Large intestine (tissue), 3 donors: ENCODE measurements at regions not wholly inside any gene's neighbourhood (a gene's known extent, or its start where the extent isn't known, plus 50 kb on each side); places are given as distances from the start of the nearest gene placed in this dataset.
A peak's percentile ranks its signal among the peaks of the same experiment; 100 is the strongest.

Experiments
- DNase-seq, 2 donors: peaks; one replicate each; pipeline versions ENCODE4 v3.0.0 to v3.0.0-alpha.2; 2013
- H3K27ac ChIP-seq: one replicate; pipeline ENCODE4 v1.5.1; 2013; ENCODE audit warnings: low read length
- H3K27me3 ChIP-seq: 2 replicates; pipeline ENCODE4 v1.6.1; 2013; ENCODE audit warnings: low read length; ENCODE audit not compliant: control insufficient read depth, insufficient read depth
- H3K36me3 ChIP-seq: 2 replicates; pipeline ENCODE4 v1.6.1; 2013; ENCODE audit warnings: low read length; ENCODE audit not compliant: control insufficient read depth, insufficient read depth
- H3K4me1 ChIP-seq: one replicate; pipeline ENCODE4 v1.6.1; 2013; ENCODE audit warnings: low read length; ENCODE audit not compliant: control insufficient read depth, insufficient read depth
- H3K4me3 ChIP-seq: one replicate; pipeline ENCODE4 v1.5.1; 2013; ENCODE audit warnings: low read length
- H3K9me3 ChIP-seq: one replicate; pipeline ENCODE4 v1.6.1; 2013; ENCODE audit warnings: mild to moderate bottlenecking, low read depth, low read length, moderate library complexity; ENCODE audit not compliant: control insufficient read depth
- WGBS: methylation state at CpG from one replicate; pipeline ENCODE4 v1.1.5; 2013; ENCODE audit warnings: low lambda C conversion rate; ENCODE audit not compliant: insufficient coverage; 5-methylcytosine and 5-hydroxymethylcytosine counted together

DNA sequence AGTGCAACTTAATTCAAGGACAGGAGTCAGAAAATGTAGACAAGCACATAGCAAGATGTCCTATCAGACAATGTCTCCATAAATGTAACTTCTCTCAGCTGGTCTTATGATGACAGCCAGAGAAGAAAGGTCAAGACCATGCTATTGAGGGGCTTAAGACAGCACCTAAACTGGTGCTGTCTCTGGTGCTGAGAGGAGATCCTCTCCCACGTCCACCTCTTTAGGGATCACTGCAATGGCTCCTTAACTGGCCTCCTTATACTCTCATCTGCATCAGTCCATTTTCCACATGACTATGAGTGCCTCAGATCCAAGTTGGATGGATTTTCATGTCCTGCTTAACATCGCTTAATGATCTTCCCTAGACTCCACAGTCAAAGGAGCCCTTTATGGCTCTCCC lies 210.6 kb downstream of the ARL4A start:
- Histone ChIP-seq H3K9me3 (no peaks in the 10 kb centered on the region), H3K4me3 (no peak overlapping the region), H3K27me3 (no peaks in the 10 kb centered on the region), H3K4me1 (no peaks in the 10 kb centered on the region), H3K36me3 (no peaks in the 10 kb centered on the region), H3K27ac (no peak overlapping the region)
- DNase-seq = no peak
- no CpG with 5 or more reads among the region's 2 CpGs for WGBS

DNA sequence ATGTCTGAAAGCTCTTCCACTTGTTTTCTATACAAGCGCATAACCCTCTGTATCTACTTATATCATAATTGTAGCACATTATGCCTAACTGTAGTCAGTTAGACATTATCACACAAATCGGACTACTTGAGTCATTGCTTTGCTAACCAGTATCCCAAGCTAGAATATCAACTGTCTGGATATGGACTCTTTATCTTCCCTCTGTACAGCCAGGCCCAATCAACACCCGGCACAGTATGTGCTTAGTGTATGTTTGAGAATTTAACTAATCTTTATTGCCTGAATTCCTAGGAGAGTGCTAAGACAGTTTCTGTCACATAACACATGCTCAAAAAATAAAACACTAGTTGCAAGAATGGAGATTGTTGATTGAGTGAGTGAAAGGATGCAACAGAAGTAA lies 211.2 kb downstream of the ARL4A start:
- WGBS = 83% methylated on average over 1 of the region's 3 CpGs
- DNase-seq = peak; percentile 50 to 61
- no peak overlapping the region for H3K4me3 ChIP-seq
- no peaks in the 10 kb centered on the region for H3K36me3 ChIP-seq
- H3K27ac ChIP-seq = no peak overlapping the region
- H3K27me3 ChIP-seq = no peaks in the 10 kb centered on the region
- H3K4me1 ChIP-seq = no peaks in the 10 kb centered on the region
- no peaks in the 10 kb centered on the region for H3K9me3 ChIP-seq

DNA sequence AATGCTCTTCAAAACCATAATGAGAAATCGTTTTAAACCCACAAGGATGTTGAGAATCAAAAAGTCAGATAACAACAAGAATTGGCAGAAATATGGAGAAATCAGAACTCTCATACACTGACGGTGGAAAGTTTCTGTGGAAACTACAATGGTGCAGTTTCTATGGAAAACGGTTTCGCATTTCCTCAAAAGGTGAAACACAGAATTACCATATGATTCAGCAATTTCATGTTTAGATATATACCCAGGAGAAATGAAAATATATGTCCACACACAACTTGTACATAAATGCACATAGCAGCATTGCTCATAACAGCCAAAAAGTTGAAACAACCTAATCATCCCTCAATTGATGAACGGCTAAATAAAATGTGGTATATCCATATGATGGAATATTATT lies 218.2 kb downstream of the ARL4A start:
- Histone ChIP-seq H3K4me3 (no peak overlapping the region), H3K27ac (no peak overlapping the region), H3K9me3 (no peaks in the 10 kb centered on the region), H3K27me3 (no peaks in the 10 kb centered on the region), H3K4me1 (no peaks in the 10 kb centered on the region), H3K36me3 (no peaks in the 10 kb centered on the region)
- 92% methylated on average over 2 of the region's 5 CpGs for WGBS
- DNase-seq = no peak

DNA sequence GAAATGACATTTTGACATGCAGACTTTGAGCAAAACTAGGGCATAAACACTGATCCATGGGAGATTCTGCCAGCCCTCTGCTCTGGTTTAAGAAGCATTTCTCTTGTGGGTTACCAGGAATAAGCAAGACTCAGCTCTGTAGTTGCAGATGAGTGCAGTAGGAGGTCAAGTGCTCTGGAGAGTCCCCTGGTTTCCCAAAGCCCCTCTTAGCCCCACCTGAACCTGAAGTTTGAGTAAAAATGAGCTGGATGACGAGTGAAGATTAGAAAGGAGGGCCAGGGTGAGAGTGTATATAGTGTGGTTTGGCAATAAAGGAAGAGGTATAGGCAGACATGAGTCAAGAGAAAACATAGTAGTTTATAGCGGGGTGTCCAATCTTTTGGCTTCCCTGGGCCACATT lies 220.3 kb downstream of the ARL4A start:
- DNase-seq = no peak
- Histone ChIP-seq H3K36me3 (no peaks in the 10 kb centered on the region), H3K9me3 (no peaks in the 10 kb centered on the region), H3K27me3 (no peaks in the 10 kb centered on the region), H3K4me1 (no peaks in the 10 kb centered on the region), H3K4me3 (no peak overlapping the region), H3K27ac (no peak overlapping the region)
- WGBS = no CpG with 5 or more reads among the region's 2 CpGs

DNA sequence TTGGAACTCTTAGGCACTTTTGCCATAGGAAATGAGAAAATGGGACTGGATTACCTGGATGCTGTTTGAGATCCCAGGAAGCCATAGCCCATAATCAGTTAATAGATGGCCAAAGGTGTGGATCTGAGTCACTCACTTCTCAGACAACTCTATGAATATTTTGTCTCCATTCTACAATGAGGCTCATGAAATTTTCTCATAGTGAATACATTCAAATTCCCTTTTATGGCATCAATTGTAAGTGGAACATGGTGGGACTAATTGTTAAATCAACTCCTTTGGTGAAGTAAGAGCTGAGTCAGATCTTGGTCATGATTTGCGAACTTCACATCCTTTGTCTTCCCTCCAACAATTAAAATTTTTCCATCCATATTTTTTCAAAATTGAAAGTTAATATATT lies 222.1 kb downstream of the ARL4A start:
- H3K4me1 ChIP-seq = no peaks in the 10 kb centered on the region
- no peak overlapping the region for H3K27ac ChIP-seq
- no peaks in the 10 kb centered on the region for H3K36me3 ChIP-seq
- 100% methylated on average over 1 of the region's 1 CpG for WGBS
- DNase-seq = no peak
- H3K9me3 ChIP-seq = no peaks in the 10 kb centered on the region
- H3K27me3 ChIP-seq = no peaks in the 10 kb centered on the region
- no peak overlapping the region for H3K4me3 ChIP-seq

DNA sequence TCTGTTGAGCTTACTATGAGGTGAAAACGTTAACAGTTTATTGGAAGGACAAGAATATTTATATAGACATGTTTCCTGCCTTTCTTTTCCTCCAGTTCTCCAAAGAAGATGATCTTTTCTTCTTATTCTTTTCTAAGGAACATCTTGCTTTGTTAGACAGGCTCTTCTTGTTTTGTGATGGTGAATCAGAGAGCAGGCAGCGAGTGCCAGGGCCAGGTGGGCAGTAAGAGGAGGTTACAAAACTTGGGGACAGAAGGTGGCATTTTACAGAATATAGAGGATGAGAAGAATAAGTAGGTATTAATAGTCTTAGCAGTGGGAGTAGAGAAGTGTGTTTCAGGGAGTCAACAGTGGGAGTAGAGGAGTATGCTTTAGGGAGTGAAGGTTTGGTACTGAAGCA lies 223.6 kb downstream of the ARL4A start:
- Histone ChIP-seq H3K9me3 (no peaks in the 10 kb centered on the region), H3K27ac (no peak overlapping the region), H3K4me1 (no peaks in the 10 kb centered on the region), H3K27me3 (no peaks in the 10 kb centered on the region), H3K36me3 (no peaks in the 10 kb centered on the region), H3K4me3 (no peak overlapping the region)
- WGBS = 100% methylated on average over 2 of the region's 2 CpGs
- DNase-seq = no peak

DNA sequence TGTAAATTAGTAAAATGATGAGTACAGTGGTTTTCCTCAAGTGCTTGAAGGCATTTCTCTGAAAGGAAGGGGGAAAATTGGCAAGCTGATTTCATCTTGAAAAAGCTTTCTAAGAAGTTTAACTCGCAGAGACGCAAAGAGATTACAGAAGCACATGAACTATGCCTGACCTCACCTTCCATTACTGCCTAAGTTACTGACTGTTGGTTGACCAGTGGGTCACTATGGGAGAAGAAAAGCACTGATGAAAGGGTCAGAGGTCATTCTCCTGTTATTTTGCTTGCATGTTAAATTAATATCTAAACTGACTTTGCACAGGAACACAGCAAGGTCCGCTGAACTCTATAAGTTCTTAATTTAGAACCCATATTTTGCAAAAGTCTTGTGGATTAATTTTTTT lies 225.6 kb downstream of the ARL4A start:
- DNase-seq = no peak
- Histone ChIP-seq H3K27me3 (no peaks in the 10 kb centered on the region), H3K9me3 (no peaks in the 10 kb centered on the region), H3K27ac (no peak overlapping the region), H3K4me3 (no peak overlapping the region), H3K4me1 (no peaks in the 10 kb centered on the region), H3K36me3 (no peaks in the 10 kb centered on the region)
- 80% methylated on average over 1 of the region's 3 CpGs for WGBS

DNA sequence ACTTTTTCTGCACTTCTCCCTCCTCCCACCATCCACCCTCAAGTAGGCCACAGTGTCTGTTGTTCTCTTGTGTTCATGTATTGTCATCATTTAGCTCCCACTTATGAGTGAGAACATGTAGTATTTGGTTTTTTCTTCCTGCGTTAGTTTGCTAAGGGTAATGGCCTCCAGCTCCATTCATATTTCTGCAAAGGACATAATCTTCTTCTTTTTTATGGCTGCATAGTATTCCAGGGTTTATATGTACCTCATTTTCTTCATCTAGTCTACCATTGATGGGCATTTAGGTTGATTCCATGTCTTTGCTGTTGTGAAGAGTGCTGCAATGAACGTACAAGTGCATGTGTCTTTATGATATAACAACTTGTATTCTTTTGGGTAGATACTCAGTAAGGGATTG lies 230.4 kb downstream of the ARL4A start:
- no peaks in the 10 kb centered on the region for H3K4me1 ChIP-seq
- H3K27me3 ChIP-seq = no peaks in the 10 kb centered on the region
- DNase-seq = no peak
- WGBS = 100% methylated on average over 1 of the region's 2 CpGs
- H3K36me3 ChIP-seq = no peaks in the 10 kb centered on the region
- H3K27ac ChIP-seq = no peak overlapping the region
- no peak overlapping the region for H3K4me3 ChIP-seq
- H3K9me3 ChIP-seq = no peaks in the 10 kb centered on the region

DNA sequence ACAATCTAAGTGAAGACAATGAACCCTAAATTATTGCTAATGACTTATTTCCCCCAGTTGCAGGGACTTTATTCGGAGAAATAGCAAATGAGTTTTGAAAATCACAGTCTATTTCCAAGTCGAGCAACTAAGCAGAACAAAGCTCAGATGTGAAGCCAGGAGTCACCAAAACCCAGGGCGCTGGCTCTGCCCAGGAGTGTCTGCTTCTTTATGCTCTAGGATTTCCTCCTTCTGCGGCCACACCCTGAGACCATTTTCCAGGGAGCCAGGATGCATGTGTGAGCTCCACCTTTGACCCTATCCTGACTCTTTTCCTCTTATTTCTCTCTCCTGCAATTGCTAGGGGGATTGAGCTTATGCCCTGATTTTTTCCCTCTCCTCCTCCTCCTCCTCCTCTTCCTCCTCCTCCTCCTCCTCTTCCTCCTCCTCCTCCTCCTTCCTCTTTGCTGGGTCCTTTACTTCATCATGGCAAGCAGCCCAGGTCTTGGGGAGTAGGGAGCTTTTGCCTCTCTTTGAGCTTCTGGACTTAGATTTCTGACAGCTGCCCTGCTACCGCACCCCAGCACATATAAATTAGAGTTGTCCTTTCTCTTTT lies 234.4 kb downstream of the ARL4A start:
- Histone ChIP-seq H3K27me3 (no peaks in the 10 kb centered on the region), H3K9me3 (no peaks in the 10 kb centered on the region), H3K4me1 (no peaks in the 10 kb centered on the region), H3K27ac (no peak overlapping the region), H3K4me3 (no peak overlapping the region), H3K36me3 (no peaks in the 10 kb centered on the region)
- peak; percentile 29 to 70 for DNase-seq
- 17% methylated on average over 1 of the region's 5 CpGs for WGBS

DNA sequence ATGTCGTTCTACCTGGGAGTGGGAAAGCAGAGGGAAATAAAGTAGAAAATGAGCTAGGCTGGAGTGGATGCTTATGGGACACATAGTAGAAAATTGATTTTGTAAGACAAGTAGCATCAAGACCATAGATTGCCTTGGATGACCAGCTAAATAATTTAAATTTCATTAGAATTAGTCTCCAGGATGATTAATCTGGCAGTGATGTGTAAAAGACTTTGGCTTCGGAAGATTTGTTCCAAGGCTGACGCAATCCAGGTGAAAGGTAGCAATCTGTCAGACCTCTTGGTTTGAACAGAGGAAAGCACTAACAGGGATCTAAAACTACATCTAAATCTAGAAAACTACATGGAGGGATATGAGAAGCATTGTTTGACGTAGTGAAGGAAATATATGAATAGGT lies 236.5 kb downstream of the ARL4A start:
- Histone ChIP-seq H3K9me3 (no peaks in the 10 kb centered on the region), H3K4me1 (peaks cover 8% of the 10 kb centered on the region), H3K27ac (no peak overlapping the region), H3K4me3 (no peak overlapping the region), H3K27me3 (no peaks in the 10 kb centered on the region), H3K36me3 (no peaks in the 10 kb centered on the region)
- no peak for DNase-seq
- WGBS = 80% methylated on average over 1 of the region's 4 CpGs

DNA sequence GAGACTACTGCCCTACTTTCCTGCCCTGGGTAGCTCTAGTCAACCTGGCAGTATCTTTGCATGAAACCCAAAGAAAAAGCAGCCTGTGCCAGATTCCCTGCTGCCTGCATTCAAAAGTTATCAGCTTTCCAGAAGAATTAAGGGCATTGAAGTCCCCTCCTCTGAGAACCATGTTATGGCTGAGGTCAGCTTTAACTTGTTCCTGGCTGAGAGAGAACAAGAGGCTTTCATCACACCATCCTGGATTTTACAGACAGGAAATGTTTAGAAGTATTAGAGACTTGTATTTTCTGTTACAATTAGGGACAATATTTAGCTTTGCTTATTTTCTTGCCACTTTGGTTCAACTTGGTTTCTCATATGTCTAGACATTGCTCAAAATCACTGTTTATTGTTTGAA lies 238.8 kb downstream of the ARL4A start:
- Histone ChIP-seq H3K4me1 (peaks cover 18% of the 10 kb centered on the region), H3K4me3 (no peak overlapping the region), H3K27me3 (no peaks in the 10 kb centered on the region), H3K9me3 (no peaks in the 10 kb centered on the region), H3K27ac (no peak overlapping the region), H3K36me3 (no peaks in the 10 kb centered on the region)
- no peak for DNase-seq
